MM.1S (cell line): ENCODE measurements at regions not wholly inside any gene's neighbourhood (a gene's known extent, or its start where the extent isn't known, plus 50 kb on each side); places are given as distances from the start of the nearest gene placed in this dataset.

Source experiments
- EZH2 ChIP-seq: fragments of 300-600 bp; sonication (generic); optimal IDR thresholded peaks from 2 replicates; pipeline ENCODE3; 2017; ENCODE audit warnings: low read depth, mild to moderate bottlenecking, antibody characterized with exemption, low read length, mixed read lengths
- TF ChIP-seq, protein P1 (sequence below): fragments of 300-600 bp; sonication (generic); IDR thresholded peaks from 2 replicates; pipeline ENCODE4 v1.5.1; 2016; ENCODE audit warnings: antibody characterized with exemption, low read length, mixed read lengths

DNA sequence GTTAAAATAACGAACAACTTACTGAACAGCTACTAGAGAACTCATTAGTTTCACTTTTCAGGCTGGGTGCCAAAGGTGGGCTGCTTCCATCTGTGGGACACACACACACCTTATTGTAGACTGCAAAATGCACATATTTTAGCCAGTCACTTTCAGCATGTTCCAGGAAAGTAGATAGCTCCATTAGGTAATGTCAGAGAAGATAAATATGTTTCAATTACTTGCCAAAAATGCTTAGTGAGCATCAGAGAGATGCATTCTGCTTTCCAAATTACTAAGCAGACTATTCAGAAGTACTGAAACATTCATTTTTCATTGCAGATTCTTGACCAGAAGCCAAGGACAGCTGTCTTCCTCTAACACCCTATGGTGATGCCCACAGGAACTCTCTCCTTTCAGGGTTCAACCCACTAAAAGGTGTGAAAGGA, 56.2 kb upstream of the APC start:
- TF ChIP-seq, protein P1, sequence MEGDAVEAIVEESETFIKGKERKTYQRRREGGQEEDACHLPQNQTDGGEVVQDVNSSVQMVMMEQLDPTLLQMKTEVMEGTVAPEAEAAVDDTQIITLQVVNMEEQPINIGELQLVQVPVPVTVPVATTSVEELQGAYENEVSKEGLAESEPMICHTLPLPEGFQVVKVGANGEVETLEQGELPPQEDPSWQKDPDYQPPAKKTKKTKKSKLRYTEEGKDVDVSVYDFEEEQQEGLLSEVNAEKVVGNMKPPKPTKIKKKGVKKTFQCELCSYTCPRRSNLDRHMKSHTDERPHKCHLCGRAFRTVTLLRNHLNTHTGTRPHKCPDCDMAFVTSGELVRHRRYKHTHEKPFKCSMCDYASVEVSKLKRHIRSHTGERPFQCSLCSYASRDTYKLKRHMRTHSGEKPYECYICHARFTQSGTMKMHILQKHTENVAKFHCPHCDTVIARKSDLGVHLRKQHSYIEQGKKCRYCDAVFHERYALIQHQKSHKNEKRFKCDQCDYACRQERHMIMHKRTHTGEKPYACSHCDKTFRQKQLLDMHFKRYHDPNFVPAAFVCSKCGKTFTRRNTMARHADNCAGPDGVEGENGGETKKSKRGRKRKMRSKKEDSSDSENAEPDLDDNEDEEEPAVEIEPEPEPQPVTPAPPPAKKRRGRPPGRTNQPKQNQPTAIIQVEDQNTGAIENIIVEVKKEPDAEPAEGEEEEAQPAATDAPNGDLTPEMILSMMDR = no peak
- no peak for TF ChIP-seq EZH2
